WTC11 (cell line): ENCODE measurements at regions not wholly inside any gene's neighbourhood (a gene's known extent, or its start where the extent isn't known, plus 50 kb on each side); places are given as distances from the start of the nearest gene placed in this dataset.

Experiments used
- ATAC-seq: fragments of 200-7000 bp; cut with Tn5 transposase; 2 replicates; pipeline ENCODE4 v1.10.0; 2021; ENCODE audit warnings: mild to moderate bottlenecking, moderate library complexity
- CTCF ChIA-PET: fragments of 300-600 bp; sonication (Branson Sonifier 250); formaldehyde crosslinking; loops from one replicate; lab custom pipeline; 2021; ENCODE audit warnings: antibody characterized with exemption; lab: Charles Lee
- POLR2A ChIA-PET: fragments of 350-600 bp; sonication (Branson Sonifier 250); formaldehyde crosslinking; loops from one replicate; lab custom pipeline; 2021; ENCODE audit warnings: antibody characterized with exemption; lab: Charles Lee
- DNase-seq: peaks from one replicate; pipeline ENCODE4 v3.0.0; 2021; ENCODE audit warnings: low spot score
- H3K27ac Mint-ChIP-seq: 2 replicates; pipeline ENCODE4 v1.8.0; 2021; ENCODE audit warnings: mixed read lengths
- H3K27me3 Mint-ChIP-seq: 2 replicates; pipeline ENCODE4 v1.8.0; 2021; ENCODE audit warnings: low read depth, mild to moderate bottlenecking, moderate library complexity, mixed read lengths
- H3K36me3 Mint-ChIP-seq: 2 replicates; pipeline ENCODE4 v1.8.0; 2021; ENCODE audit warnings: mixed read lengths
- H3K4me1 Mint-ChIP-seq: 2 replicates; pipeline ENCODE4 v1.8.0; 2022; ENCODE audit warnings: mixed read lengths
- H3K4me3 Mint-ChIP-seq: 2 replicates; pipeline ENCODE4 v1.8.0; 2021; ENCODE audit warnings: mild to moderate bottlenecking, moderate library complexity, mixed read lengths
- H3K9me3 Mint-ChIP-seq: 2 replicates; pipeline ENCODE4 v1.8.0; 2021; ENCODE audit warnings: mixed read lengths
- ATF3 ChIP-seq: sonication (generic); formaldehyde crosslinking; conservative IDR thresholded peaks from 2 replicates; pipeline ENCODE4 v1.8.1; 2022; ENCODE audit warnings: mild to moderate bottlenecking, missing genetic modification reagents
- CTCF ChIP-seq: fragments of 200-600 bp; IDR thresholded peaks from 2 replicates; pipeline ENCODE4 v1.8.0; 2022; ENCODE audit warnings: antibody characterized with exemption
- E2F1 ChIP-seq: sonication (generic); formaldehyde crosslinking; IDR thresholded peaks from 2 replicates; pipeline ENCODE4 v1.8.0; 2022; ENCODE audit warnings: mild to moderate bottlenecking, missing genetic modification reagents
- ELF4 ChIP-seq: sonication (generic); formaldehyde crosslinking; IDR thresholded peaks from 2 replicates; pipeline ENCODE4 v1.8.1; 2022; ENCODE audit warnings: low read depth, mild to moderate bottlenecking, moderate library complexity, missing genetic modification reagents
- ESRRA ChIP-seq: sonication (generic); formaldehyde crosslinking; IDR thresholded peaks from 2 replicates; pipeline ENCODE4 v1.8.1; 2022; ENCODE audit warnings: mild to moderate bottlenecking, missing genetic modification reagents, borderline replicate concordance
- HMGXB4 ChIP-seq: sonication (generic); formaldehyde crosslinking; IDR thresholded peaks from 2 replicates; pipeline ENCODE4 v1.8.1; 2023; ENCODE audit warnings: mild to moderate bottlenecking, moderate library complexity, missing genetic modification reagents
- IRF2 ChIP-seq: sonication (generic); formaldehyde crosslinking; IDR thresholded peaks from 2 replicates; pipeline ENCODE4 v1.8.0; 2022; ENCODE audit warnings: low read depth, missing genetic modification reagents, borderline replicate concordance
- JUN ChIP-seq: sonication (generic); formaldehyde crosslinking; IDR thresholded peaks from 2 replicates; pipeline ENCODE4 v1.8.0; 2023; ENCODE audit warnings: mild to moderate bottlenecking, missing genetic modification reagents
- NR2C2 ChIP-seq: sonication (generic); formaldehyde crosslinking; IDR thresholded peaks from 2 replicates; pipeline ENCODE4 v1.8.0; 2022; ENCODE audit warnings: mild to moderate bottlenecking, missing genetic modification reagents
- NR3C1 ChIP-seq: sonication (generic); formaldehyde crosslinking; conservative IDR thresholded peaks from 2 replicates; pipeline ENCODE4 v1.8.1; 2023; ENCODE audit warnings: low read depth, mild to moderate bottlenecking, missing genetic modification reagents
- OVOL2 ChIP-seq: fragments of 250-450 bp; sonication (Bioruptor Pico); IDR thresholded peaks from 2 replicates; pipeline ENCODE4 v1.9.0; 2021; ENCODE audit warnings: mild to moderate bottlenecking, borderline replicate concordance
- PREB ChIP-seq: sonication (generic); formaldehyde crosslinking; IDR thresholded peaks from 2 replicates; pipeline ENCODE4 v1.8.1; 2022; ENCODE audit warnings: mild to moderate bottlenecking, missing genetic modification reagents, moderate library complexity, borderline replicate concordance
- RELA ChIP-seq: sonication (generic); formaldehyde crosslinking; IDR thresholded peaks from 2 replicates; pipeline ENCODE4 v1.8.1; 2022; ENCODE audit warnings: missing genetic modification reagents, mild to moderate bottlenecking, borderline replicate concordance
- SOX15 ChIP-seq: fragments of 250-450 bp; sonication (Bioruptor Pico); IDR thresholded peaks from 2 replicates; pipeline ENCODE4 v1.9.0; 2021; ENCODE audit warnings: mild to moderate bottlenecking
- USF2 ChIP-seq: sonication (generic); formaldehyde crosslinking; IDR thresholded peaks from 2 replicates; pipeline ENCODE4 v1.8.1; 2023; ENCODE audit warnings: mild to moderate bottlenecking, missing genetic modification reagents, moderate library complexity
- ZMAT4 ChIP-seq: fragments of 250-450 bp; sonication (Bioruptor Pico); IDR thresholded peaks from 2 replicates; pipeline ENCODE4 v1.9.0; 2021; ENCODE audit warnings: mild to moderate bottlenecking
- ZNF219 ChIP-seq: sonication (generic); formaldehyde crosslinking; IDR thresholded peaks from 2 replicates; pipeline ENCODE4 v1.8.0; 2023; ENCODE audit warnings: missing genetic modification reagents, mild to moderate bottlenecking, borderline replicate concordance
- ZNF317 ChIP-seq: sonication (generic); formaldehyde crosslinking; IDR thresholded peaks from 2 replicates; pipeline ENCODE4 v1.8.1; 2023; ENCODE audit warnings: low read depth, mild to moderate bottlenecking, moderate library complexity, missing genetic modification reagents, borderline replicate concordance
- ZNF396 ChIP-seq: fragments of 250-450 bp; sonication (Bioruptor Pico); IDR thresholded peaks from 2 replicates; pipeline ENCODE4 v1.8.0; 2021; ENCODE audit warnings: mild to moderate bottlenecking, moderate library complexity, borderline replicate concordance
- ZNF671 ChIP-seq: fragments of 250-450 bp; sonication (Bioruptor Pico); IDR thresholded peaks from 2 replicates; pipeline ENCODE4 v1.8.0; 2021; ENCODE audit warnings: mild to moderate bottlenecking

- DNase-seq (no peak), ATAC-seq (no peak)
- peaks cover 19% of the 10 kb centered on the region for H3K4me1 Mint-ChIP-seq
- H3K27me3 Mint-ChIP-seq = peaks cover 8% of the 10 kb centered on the region
- H3K27ac Mint-ChIP-seq = no peak overlapping the region
- no peak overlapping the region for H3K4me3 Mint-ChIP-seq
- ChIA-PET POLR2A (no interaction called here), CTCF (no interaction called here)
- TF ChIP-seq ZNF671 (CRISPR knock-in tag) = no peak
- TF ChIP-seq NR3C1 (CRISPR knock-in tag) = no peak
- no peak for TF ChIP-seq HMGXB4 (CRISPR knock-in tag)
- TF ChIP-seq NR2C2 (CRISPR knock-in tag) = no peak
- TF ChIP-seq E2F1 (CRISPR knock-in tag) = no peak
- TF ChIP-seq ZNF219 (CRISPR knock-in tag) = no peak
- TF ChIP-seq JUN = no peak
- no peak for TF ChIP-seq USF2 (CRISPR knock-in tag)
- TF ChIP-seq ZNF396 (CRISPR knock-in tag) = no peak
- no peak for TF ChIP-seq IRF2
- TF ChIP-seq RELA = no peak
- TF ChIP-seq CTCF = no peak
- no peak for TF ChIP-seq SOX15
- H3K9me3 Mint-ChIP-seq = peaks cover 26% of the 10 kb centered on the region
- no peaks in the 10 kb centered on the region for H3K36me3 Mint-ChIP-seq
Observed at GRCh38 chr7:32131091-32131490, 60.9 kb upstream of the PDE1C start.

GRCh38 chr7:32126843-32127242 lies 56.6 kb upstream of the PDE1C start:
- Mint-ChIP-seq H3K4me3 (no peak overlapping the region), H3K27me3 (peaks cover 2% of the 10 kb centered on the region; the same call in 1 of the 2 replicates), H3K9me3 (peaks cover 34% of the 10 kb centered on the region), H3K4me1 (peaks cover 19% of the 10 kb centered on the region), H3K27ac (no peak overlapping the region), H3K36me3 (peaks cover 14% of the 10 kb centered on the region)
- ATAC-seq (peak; percentile 43), DNase-seq (no peak)
- ChIA-PET CTCF (interaction anchor here (0.6 kb wide), 1 partner anchor 24 kb away, joined by 3 read pairs; no protein-coding TSS in a partner anchor), POLR2A (no interaction called here)
- no peak for TF ChIP-seq ZMAT4
- no peak for TF ChIP-seq PREB (CRISPR knock-in tag)
- TF ChIP-seq ZNF317 = no peak
- no peak for TF ChIP-seq OVOL2 (CRISPR knock-in tag)
- TF ChIP-seq ATF3 (CRISPR knock-in tag) = no peak
- no peak for TF ChIP-seq ESRRA
- no peak for TF ChIP-seq ELF4 (CRISPR knock-in tag)
